Keratinocyte (primary cell): ENCODE measurements at regions not wholly inside any gene's neighbourhood (a gene's known extent, or its start where the extent isn't known, plus 50 kb on each side); places are given as distances from the start of the nearest gene placed in this dataset.

Experiments used
- DNase-seq: peaks from one replicate; pipeline ENCODE4 v3.0.0-alpha.2; 2011; ENCODE audit warnings: low read depth, missing footprints, low spot score
- FAIRE-seq: peaks from 2 replicates; lab custom pipeline; 2011; peaks lifted over from hg19 to GRCh38; lab: Jason Lieb, UNC
- H2AFZ ChIP-seq: 2 replicates; pipeline ENCODE4 v1.6.0; 2012; ENCODE audit warnings: low read length, control low read depth, inconsistent platforms; ENCODE audit not compliant: control insufficient read depth
- H3K27ac ChIP-seq: 2 replicates; pipeline ENCODE4 v1.5.1; 2011; ENCODE audit warnings: low read length; ENCODE audit not compliant: control insufficient read depth, insufficient read depth
- H3K27me3 ChIP-seq: 3 replicates; pipeline ENCODE4 v1.6.0; 2011; ENCODE audit warnings: low read length; ENCODE audit not compliant: control insufficient read depth, insufficient read depth; ENCODE audit errors: extremely low read depth
- H3K36me3 ChIP-seq, 2 experiments: 2 replicates in 1 of 2; 3 replicates in 1 of 2; pipeline ENCODE4 v1.5.1; 2011; ENCODE audit warnings: low read length in 2 of 2, mild to moderate bottlenecking in 1 of 2; ENCODE audit not compliant: control insufficient read depth in 2 of 2, insufficient read depth in 2 of 2; ENCODE audit errors: extremely low read depth in 1 of 2
- H3K4me1 ChIP-seq: 3 replicates; pipeline ENCODE4 v1.5.1; 2011; ENCODE audit warnings: low read length; ENCODE audit not compliant: control insufficient read depth, insufficient read depth; ENCODE audit errors: extremely low read depth
- H3K4me2 ChIP-seq: 3 replicates; pipeline ENCODE4 v1.6.0; 2011; ENCODE audit warnings: low read depth, low read length; ENCODE audit not compliant: control insufficient read depth, insufficient read depth; ENCODE audit errors: extremely low read depth
- H3K4me3 ChIP-seq, 3 experiments: fragments of 200-600 bp in 1 of 3; sonication (generic) in 1 of 3; 2 replicates in 2 of 3; 3 replicates in 1 of 3; pipeline ENCODE4 v1.5.1; 2011 to 2016; ENCODE audit warnings: low read length in 3 of 3, mild to moderate bottlenecking in 3 of 3, control low read depth in 2 of 3, inconsistent platforms in 1 of 3, low read depth in 1 of 3, mixed read lengths in 1 of 3, mixed run types in 1 of 3, moderate library complexity in 1 of 3; ENCODE audit not compliant: control insufficient read depth in 2 of 3, insufficient read depth in 2 of 3; ENCODE audit errors: extremely low read depth in 1 of 3
- H3K79me2 ChIP-seq: 2 replicates; pipeline ENCODE4 v1.6.0; 2012; ENCODE audit warnings: low read length; ENCODE audit not compliant: control insufficient read depth, insufficient read depth
- H3K9ac ChIP-seq: 3 replicates; pipeline ENCODE4 v1.6.0; 2011; ENCODE audit warnings: low read length; ENCODE audit not compliant: control insufficient read depth, insufficient read depth; ENCODE audit errors: extremely low read depth
- H3K9me1 ChIP-seq: 3 replicates; pipeline ENCODE4 v1.6.0; 2011; ENCODE audit warnings: low read length; ENCODE audit not compliant: control insufficient read depth, insufficient read depth; ENCODE audit errors: extremely low read depth
- H3K9me3 ChIP-seq: 2 replicates; pipeline ENCODE4 v1.5.1; 2012; ENCODE audit warnings: low read depth, low read length; ENCODE audit not compliant: control insufficient read depth
- H4K20me1 ChIP-seq: 3 replicates; pipeline ENCODE4 v1.6.0; 2011; ENCODE audit warnings: low read length; ENCODE audit not compliant: control insufficient read depth, insufficient read depth; ENCODE audit errors: extremely low read depth
- EZH2 ChIP-seq: IDR thresholded peaks from one replicate; pipeline ENCODE4 v1.6.1; 2012; ENCODE audit warnings: inconsistent platforms, mild to moderate bottlenecking, low read length, moderate library complexity
- dilution Hi-C: fragments of 300-500 bp; cut with MboI; formaldehyde crosslinking; loops from one replicate; pipeline ENCODE4 v1.7.0; 2020; ENCODE audit warnings: low sequenced_read_pairs; ENCODE audit not compliant: extremely low pct_ligation_motif_present
- TF ChIP-seq, protein P1 (sequence below), 3 experiments: IDR thresholded peaks in 1 of 3; conservative IDR thresholded peaks in 1 of 3; optimal IDR thresholded peaks in 1 of 3; 2 replicates in 2 of 3; 3 replicates in 1 of 3; pipeline versions ENCODE3 to v1.5.1; 2011; ENCODE audit warnings: low read length in 3 of 3, mild to moderate bottlenecking in 3 of 3, moderate library complexity in 2 of 3, control low read depth in 1 of 3, inconsistent platforms in 1 of 3; ENCODE audit not compliant: insufficient read depth in 2 of 3; ENCODE audit errors: extremely low read depth in 1 of 3

DNA sequence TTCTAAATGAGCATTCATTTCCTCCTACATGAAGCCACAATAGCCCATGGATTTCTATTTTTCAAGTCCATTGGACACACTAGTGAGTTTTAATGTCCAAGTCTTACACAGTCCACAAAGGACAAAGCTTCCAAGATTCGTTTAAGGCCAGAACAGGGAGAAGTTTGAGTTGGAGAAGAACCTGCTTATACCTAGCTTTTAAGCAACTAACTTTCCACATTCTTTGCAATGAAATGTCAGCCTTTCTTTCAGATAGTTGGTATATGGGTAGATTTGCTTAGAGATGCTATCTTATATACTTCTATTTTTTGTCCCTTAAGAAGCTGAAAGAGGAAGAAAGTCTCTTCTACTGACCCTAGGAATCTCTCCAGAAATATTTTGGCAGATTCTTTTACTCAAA, 66.1 kb upstream of the NPAS2 start:
- no peak overlapping the region for H3K9ac ChIP-seq
- no peaks in the 10 kb centered on the region for H3K36me3 ChIP-seq
- no peak for TF ChIP-seq EZH2
- TF ChIP-seq, protein P1, sequence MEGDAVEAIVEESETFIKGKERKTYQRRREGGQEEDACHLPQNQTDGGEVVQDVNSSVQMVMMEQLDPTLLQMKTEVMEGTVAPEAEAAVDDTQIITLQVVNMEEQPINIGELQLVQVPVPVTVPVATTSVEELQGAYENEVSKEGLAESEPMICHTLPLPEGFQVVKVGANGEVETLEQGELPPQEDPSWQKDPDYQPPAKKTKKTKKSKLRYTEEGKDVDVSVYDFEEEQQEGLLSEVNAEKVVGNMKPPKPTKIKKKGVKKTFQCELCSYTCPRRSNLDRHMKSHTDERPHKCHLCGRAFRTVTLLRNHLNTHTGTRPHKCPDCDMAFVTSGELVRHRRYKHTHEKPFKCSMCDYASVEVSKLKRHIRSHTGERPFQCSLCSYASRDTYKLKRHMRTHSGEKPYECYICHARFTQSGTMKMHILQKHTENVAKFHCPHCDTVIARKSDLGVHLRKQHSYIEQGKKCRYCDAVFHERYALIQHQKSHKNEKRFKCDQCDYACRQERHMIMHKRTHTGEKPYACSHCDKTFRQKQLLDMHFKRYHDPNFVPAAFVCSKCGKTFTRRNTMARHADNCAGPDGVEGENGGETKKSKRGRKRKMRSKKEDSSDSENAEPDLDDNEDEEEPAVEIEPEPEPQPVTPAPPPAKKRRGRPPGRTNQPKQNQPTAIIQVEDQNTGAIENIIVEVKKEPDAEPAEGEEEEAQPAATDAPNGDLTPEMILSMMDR (optimal IDR thresholded peaks at IDR 0.05 in 1 of 3, IDR thresholded peaks at IDR 0.05 in 1 of 3, conservative IDR thresholded peaks at IDR 0.05 in 1 of 3; ENCODE audit: extremely low read depth in 1 of 3, insufficient read depth in 2 of 3, low read length in 3 of 3): no peak
- H3K4me2 ChIP-seq: no peak overlapping the region
- FAIRE-seq: no peak
- H3K4me1 ChIP-seq: peaks cover 60% of the 10 kb centered on the region
- H4K20me1 ChIP-seq: no peaks in the 10 kb centered on the region
- no peak overlapping the region for H3K27ac ChIP-seq
- dilution Hi-C loops: no loop called here
- no peaks in the 10 kb centered on the region for H3K79me2 ChIP-seq
- no peak overlapping the region for H3K4me3 ChIP-seq
- no peaks in the 10 kb centered on the region for H3K9me1 ChIP-seq
- no peak overlapping the region for H2AFZ ChIP-seq
- H3K9me3 ChIP-seq: no peaks in the 10 kb centered on the region
- no peaks in the 10 kb centered on the region for H3K27me3 ChIP-seq
- DNase-seq: no peak

DNA sequence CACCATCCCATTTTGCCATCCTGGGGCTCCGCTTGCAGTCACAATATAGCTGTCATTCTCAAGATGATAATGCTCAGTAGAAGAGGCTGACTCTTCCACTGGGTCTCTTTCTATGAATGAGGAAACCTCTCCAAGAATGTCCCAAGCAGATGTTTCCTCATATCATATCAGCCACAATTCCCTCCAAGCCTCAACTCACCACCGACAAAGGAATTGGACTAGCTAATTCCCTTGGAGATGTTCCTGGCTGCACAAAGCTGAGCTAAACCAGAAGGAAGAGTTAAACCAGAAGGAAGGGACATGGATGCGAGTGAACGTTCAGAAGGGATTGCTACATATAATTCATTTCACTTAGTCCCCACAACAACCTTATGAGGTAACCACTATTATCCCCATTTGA, 65.0 kb upstream of the NPAS2 start:
- DNase-seq: no peak
- no peak overlapping the region for H2AFZ ChIP-seq
- TF ChIP-seq, protein P1 (optimal IDR thresholded peaks at IDR 0.05 in 1 of 3, IDR thresholded peaks at IDR 0.05 in 1 of 3, conservative IDR thresholded peaks at IDR 0.05 in 1 of 3; ENCODE audit: extremely low read depth in 1 of 3, insufficient read depth in 2 of 3, low read length in 3 of 3): no peak
- no peak for TF ChIP-seq EZH2
- no peaks in the 10 kb centered on the region for H3K9me3 ChIP-seq
- no peaks in the 10 kb centered on the region for H3K36me3 ChIP-seq
- H3K27me3 ChIP-seq: no peaks in the 10 kb centered on the region
- dilution Hi-C loops: no loop called here
- H3K4me1 ChIP-seq: peaks cover 60% of the 10 kb centered on the region
- peak; percentile 39 for FAIRE-seq
- peak overlapping the region; percentile 63 for H3K4me2 ChIP-seq
- H3K4me3 ChIP-seq: no peak overlapping the region
- no peaks in the 10 kb centered on the region for H4K20me1 ChIP-seq
- peak overlapping the region; percentile 38 for H3K27ac ChIP-seq
- no peaks in the 10 kb centered on the region for H3K9me1 ChIP-seq
- no peaks in the 10 kb centered on the region for H3K79me2 ChIP-seq
- H3K9ac ChIP-seq: no peak overlapping the region
